GM19240 (cell line): ENCODE measurements at regions not wholly inside any gene's neighbourhood (a gene's known extent, or its start where the extent isn't known, plus 50 kb on each side); places are given as distances from the start of the nearest gene placed in this dataset.
"Not testable (repeated sequence)": the region's sequence is repeated elsewhere in the genome, so short reads cannot be mapped to it uniquely, and the experiment has no call there.

ENCODE experiments used
- DNase-seq: peaks from one replicate; pipeline ENCODE4 v3.0.0; 2011; ENCODE audit warnings: low spot score; ENCODE audit not compliant: insufficient read length

DNA sequence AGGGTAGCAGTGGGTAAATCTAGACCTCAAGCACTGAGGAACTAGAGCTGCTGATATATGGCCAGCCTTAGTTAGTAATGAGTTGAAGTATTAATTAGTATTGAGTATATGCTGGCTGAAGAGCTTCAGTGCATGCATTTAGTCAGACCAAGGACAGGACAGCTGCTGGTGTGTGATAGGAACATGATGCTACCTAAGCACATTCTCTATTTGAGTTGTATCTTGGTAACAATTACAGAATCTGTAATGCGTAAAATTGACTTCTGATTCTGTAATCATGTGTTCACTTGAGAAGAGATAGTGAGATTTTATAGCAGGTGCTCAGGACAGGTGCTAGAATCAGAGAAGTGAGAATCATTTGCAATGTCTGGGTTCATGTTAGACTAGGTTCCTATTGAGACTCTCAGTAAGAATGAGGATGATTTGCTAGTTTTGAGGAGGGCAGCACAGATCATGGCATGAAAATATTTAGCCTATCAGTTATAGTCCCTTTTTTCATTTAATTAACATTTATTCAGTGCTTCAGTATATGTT is 369.4 kb upstream of the HS3ST5 start:
- DNase-seq = no peak

GRCh38 chr6:114707081-114707620 is 364.3 kb upstream of the HS3ST5 start:
- no peak for DNase-seq

- no peak for DNase-seq
Observed at GRCh38 chr6:114690625-114691024, 347.8 kb upstream of the HS3ST5 start.

- DNase-seq = no peak
Observed at GRCh38 chr6:114659513-114659912, 316.7 kb upstream of the HS3ST5 start.

- DNase-seq = no peak
Observed at GRCh38 chr6:114651611-114652010, 308.8 kb upstream of the HS3ST5 start.

DNA sequence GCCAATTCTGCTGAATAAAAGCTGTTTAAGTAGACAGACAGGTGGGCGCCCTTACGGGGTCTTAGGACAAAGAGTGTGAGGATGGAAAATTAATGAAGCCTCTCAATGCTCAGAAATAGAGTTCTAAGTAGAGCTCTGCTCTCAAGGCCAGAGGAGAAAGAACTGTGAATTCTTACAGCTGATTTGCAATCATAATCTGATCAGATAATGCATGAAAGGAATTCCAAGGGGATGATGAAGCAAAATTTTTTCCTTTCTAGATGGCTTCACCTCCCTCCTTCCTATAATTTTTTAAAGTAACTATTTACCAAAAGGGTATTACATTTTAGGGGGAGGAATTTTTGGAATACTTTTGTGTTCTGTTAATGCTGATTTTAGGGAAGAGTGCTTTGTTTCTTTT is 308.1 kb upstream of the HS3ST5 start:
- no peak for DNase-seq

DNA sequence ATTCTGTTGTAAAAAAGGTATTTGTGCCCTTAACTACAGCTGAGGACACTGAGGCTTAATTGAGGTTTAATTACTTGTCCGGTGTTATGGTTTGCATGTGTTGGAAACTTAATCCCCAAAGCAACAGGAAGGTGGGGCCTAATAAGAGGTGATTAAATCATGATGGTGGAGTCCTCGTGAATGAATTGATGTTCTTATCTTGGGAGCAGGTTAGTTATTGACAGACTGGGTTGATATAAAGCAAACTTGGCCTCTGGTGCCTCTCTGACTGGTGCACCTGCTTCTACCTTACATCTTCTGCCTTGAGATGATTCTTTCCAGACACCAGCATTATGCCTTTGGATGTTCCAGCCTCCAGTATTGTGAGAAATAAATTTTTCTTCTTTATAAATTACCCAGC is 306.5 kb upstream of the HS3ST5 start:
- no peak for DNase-seq

DNA sequence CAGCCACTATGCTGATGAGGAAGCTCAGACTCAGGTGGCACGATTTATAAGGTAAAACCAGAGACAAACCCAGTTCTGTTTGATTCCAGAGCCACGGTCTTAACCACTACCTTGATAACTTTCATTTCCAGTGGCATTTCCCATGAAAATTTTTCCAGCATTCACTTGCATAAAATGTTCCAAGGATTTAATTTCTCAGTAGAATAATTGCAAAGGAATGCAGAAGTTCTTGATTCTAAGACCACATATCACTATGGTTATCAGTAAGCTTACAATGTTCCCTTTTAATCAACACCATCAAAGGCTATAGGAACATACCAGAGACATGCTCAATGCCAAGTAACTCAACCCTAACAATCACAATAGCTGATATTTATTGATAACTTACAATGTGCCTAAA is 306.0 kb upstream of the HS3ST5 start:
- DNase-seq = no peak

GRCh38 chr6:114638341-114638740 is 295.5 kb upstream of the HS3ST5 start:
- no peak for DNase-seq

GRCh38 chr6:114634016-114634415 is 291.2 kb upstream of the HS3ST5 start:
- no peak for DNase-seq

DNA sequence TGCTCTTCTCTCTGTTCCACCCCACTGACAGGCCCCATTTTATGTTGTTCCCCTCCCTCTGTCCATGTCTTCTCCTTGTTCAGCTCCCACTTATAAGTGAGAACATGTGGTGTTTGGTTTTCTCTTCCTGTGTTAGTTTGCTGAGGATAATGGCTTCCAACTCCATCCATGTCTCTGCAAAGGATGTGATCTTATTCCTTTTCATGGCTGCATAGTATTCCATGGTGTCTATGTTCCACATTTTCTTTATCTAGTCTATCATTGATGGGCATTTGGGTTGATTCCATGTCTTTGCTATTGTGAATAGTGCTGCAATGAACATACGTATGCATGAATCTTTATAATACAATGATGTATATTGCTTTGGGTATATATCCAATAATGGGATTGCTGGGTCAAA is 283.4 kb upstream of the HS3ST5 start:
- not testable (repeated sequence) for DNase-seq

GRCh38 chr6:114619621-114620200 is 276.9 kb upstream of the HS3ST5 start:
- no peak for DNase-seq

DNA sequence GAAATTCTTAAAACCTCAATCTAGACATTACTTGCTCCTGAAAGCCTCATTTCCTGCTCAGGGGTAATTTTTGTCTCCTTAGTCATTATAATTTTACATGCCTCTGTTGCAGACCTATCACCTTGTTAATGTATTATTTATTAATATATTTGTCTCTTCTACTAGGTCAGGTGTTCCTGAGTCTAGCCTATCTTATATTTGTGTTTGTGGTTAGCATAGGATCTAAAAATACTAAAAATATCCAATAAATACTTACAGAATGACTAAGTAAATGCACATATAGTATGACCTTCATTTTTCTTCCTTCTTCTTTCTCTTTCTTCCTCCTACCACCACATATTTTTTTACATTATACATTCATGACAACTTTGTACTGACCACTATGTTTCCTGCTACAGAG is 268.9 kb upstream of the HS3ST5 start:
- DNase-seq = no peak

DNA sequence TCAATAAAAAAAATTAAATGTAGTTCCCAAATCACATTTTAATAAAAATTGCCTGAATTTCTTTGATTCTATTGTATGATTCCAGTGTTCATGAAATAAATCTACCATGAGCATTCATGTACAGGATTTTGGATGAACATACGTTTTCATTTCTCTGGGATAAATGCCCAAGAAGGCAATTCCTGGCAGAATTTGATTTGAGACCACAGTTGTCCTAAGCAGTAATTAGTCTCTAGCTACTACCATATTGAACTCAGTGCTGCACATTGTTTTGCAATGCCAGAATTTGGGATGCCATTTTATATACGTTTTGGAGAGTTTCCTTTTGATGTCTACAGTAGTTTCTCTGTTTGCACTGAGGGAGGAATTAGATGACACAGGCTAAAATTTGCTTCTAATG is 265.3 kb upstream of the HS3ST5 start:
- DNase-seq = no peak

- no peak for DNase-seq
Observed at GRCh38 chr6:114605656-114606055, 262.8 kb upstream of the HS3ST5 start.

DNA sequence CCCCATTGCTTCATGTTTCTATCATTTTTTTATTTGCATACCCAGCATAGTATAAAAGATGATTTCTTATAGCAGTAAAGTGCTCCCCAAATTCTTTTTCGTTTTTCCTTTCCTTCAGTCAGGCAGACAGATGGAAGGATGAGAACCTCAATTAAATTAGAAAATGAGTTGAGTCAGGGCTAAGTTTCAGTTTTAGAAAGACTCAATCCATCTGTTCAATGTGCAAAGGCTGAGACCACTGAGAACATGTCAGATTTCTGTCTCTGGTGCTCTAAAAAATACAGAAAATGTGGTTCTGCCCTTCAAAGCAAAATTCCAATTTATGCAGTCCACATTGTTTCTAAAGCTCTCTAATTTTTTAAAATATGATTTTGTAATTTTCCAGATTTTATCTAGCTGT is 257.6 kb upstream of the HS3ST5 start:
- DNase-seq = no peak

DNA sequence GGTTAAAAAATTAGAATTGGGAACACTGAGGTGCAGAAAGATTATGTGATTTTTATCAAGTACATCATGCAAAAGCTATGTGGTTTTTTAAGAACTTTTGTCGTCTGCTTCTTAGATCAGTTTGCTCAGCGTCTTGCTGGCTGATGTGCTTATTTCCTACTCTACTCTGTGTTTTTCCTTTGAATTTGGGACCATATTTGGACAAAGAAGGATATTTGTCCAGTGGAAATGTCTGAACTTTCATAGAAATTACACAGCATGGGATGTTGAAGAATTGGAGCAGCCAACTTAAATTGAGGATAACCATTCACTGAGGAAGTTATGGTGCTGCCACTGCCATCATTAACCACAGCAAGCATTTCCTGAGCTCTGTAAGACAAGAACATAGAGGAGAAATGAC is 252.8 kb upstream of the HS3ST5 start:
- no peak for DNase-seq

GRCh38 chr6:114595186-114595585 is 252.4 kb upstream of the HS3ST5 start:
- DNase-seq = no peak

GRCh38 chr6:114592506-114592905 is 249.7 kb upstream of the HS3ST5 start:
- no peak for DNase-seq

DNA sequence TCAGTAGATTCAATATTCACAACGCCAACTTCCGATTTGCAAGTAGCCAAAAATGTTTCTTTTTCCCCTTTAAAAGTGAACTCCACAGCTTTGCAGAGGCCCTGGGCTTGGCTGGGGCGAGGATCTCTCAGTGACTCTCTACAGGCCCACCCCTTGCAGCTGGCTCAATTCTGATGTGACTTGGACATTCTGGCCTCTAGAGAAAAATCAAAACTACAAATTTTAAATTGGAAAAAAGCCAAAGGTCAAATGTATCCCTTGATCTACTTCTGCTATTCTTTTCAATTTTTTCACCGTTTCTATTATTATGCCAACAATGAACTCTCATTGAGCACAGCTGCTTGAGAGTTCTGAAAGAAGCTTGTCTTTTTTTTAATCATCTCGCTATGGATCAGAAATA is 245.9 kb upstream of the HS3ST5 start:
- no peak for DNase-seq

DNA sequence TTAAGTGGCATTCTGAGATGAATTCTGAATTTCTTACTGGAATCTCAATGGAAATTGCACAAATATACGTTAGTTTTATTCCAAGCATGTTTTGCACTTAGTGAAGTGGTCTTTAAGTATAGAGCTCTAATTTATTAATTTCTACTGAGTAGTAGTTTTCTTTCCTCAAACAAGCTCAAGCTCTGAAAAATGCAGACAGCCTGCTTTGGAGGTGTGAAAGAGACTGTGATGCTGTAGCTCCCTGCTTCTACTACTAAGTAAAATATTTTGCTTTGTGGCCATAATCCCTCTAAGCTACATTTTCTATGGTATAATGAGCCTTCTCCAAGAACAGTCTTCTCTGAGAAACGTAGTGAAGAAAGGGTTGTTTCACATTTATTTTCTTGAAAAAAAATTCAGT is 243.5 kb upstream of the HS3ST5 start:
- no peak for DNase-seq

DNA sequence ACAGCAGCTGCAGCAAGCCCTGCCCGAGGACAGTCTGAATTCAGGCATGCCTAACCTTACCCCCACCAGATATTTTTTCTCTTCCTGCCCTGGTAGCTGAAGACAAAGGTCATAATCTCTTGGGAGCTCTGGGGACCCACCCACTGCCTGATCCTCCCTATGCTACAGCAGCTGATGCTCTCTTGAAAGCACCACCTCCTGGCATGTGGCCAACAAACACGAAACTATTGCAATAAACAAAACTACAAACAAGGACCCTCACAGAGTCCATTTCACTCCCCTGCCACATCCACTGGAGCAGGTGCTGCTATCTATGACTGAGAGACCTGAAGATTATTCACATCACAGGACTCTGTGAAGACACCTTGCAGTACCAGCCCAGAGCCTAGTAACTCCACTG is 238.5 kb upstream of the HS3ST5 start:
- no peak for DNase-seq

DNA sequence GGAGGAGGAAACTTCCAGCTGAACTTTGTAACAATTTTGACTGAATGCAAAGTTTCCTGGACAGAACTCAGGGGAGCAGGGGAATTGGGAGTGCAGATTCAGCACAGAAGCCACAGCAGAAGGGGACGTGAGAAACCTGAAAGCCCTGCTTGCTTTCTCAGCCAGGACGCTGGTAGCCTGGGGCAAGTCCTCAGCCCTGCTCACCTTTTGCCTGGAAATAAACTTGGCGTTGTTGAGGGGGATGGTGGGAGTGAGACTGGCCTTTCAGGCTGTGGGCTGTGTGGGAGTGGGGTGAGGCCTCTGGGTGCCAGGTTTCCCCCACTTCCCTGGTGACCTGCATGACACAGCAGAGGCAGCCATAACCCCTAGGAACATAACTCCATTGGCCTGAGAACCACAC is 238.1 kb upstream of the HS3ST5 start:
- DNase-seq = no peak

DNA sequence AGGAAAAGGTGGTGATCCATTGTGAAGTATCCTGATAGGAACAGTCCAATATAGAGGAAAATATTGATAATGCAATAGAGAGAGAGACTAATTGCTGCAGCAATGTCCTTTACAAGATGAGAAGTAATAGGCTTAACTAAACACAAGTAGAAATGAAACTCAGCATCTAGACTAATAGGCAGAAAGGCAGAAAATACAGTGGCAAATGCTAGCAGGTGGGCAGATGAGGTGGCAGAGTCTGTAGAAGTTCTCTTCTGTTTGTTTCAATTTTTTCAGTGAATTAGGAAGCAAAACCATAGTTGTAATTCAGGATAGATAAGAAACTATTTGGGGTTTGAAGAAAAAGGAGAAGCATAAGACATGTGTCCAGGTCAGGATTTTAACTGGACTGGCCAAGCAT is 236.7 kb upstream of the HS3ST5 start:
- no peak for DNase-seq
